ENCODE measurements at regions not wholly inside any gene's neighbourhood (a gene's known extent, or its start where the extent isn't known, plus 50 kb on each side); places are given as distances from the start of the nearest gene placed in this dataset.

DNA sequence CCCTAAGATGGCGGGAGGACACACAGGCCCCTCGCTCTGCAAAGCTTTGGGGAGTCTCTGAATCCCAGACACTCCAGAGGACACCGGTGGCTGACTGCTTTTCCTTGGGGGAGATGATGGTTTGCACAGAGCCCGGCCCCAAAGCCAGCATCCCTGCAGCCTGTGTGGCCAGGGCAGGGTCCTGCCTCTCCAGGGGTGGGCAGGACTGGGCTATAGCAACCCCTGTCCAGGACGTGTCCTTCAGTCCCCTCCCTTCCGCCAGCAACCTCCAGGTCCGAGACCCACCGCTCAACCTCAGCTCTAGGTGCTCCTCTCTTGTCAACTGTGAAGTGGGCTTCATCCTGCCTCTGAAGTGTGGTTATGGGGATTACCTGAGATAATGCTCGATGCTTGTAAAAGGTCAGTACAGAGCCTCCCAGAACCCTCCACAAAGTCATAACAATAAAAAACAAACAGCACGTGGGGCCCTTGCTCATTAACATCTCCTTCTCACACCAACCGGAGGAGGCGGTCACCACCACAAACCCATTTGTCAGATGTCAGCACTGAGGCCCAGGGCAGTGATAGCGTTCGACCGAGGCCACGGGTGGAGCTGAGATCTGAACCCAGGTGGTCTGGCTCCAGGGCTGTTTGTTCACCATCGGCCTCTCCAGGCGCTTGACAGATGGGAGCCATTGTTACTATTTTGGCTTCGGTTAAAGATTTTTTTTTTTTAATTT is 304.8 kb downstream of the IRF8 start:
- TF ChIP-seq, protein P1, sequence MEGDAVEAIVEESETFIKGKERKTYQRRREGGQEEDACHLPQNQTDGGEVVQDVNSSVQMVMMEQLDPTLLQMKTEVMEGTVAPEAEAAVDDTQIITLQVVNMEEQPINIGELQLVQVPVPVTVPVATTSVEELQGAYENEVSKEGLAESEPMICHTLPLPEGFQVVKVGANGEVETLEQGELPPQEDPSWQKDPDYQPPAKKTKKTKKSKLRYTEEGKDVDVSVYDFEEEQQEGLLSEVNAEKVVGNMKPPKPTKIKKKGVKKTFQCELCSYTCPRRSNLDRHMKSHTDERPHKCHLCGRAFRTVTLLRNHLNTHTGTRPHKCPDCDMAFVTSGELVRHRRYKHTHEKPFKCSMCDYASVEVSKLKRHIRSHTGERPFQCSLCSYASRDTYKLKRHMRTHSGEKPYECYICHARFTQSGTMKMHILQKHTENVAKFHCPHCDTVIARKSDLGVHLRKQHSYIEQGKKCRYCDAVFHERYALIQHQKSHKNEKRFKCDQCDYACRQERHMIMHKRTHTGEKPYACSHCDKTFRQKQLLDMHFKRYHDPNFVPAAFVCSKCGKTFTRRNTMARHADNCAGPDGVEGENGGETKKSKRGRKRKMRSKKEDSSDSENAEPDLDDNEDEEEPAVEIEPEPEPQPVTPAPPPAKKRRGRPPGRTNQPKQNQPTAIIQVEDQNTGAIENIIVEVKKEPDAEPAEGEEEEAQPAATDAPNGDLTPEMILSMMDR (IDR thresholded peaks at IDR 0.05; ENCODE audit: low read length): no peak
- TF ChIP-seq EZH2 (optimal IDR thresholded peaks at IDR 0.05; ENCODE audit: low read depth, low read length): no peak
- TF ChIP-seq EZH2phosphoT487 (IDR thresholded peaks at IDR 0.05; ENCODE audit: low read length): no peak
